Adrenal gland (tissue), 5 donors: ENCODE measurements at regions not wholly inside any gene's neighbourhood (a gene's known extent, or its start where the extent isn't known, plus 50 kb on each side); places are given as distances from the start of the nearest gene placed in this dataset.
A peak's percentile ranks its signal among the peaks of the same experiment; 100 is the strongest.

Source experiments
- CTCF ChIP-seq, 6 experiments: fragments of 450-650 bp in 4 of 6; fragments of 200-600 bp in 2 of 6; sonication (generic) in 1 of 6; IDR thresholded peaks; 1 replicate in 5 of 6; 2 replicates in 1 of 6; pipeline versions ENCODE4 v1.5.1 to v1.8.0; 2016 to 2021; ENCODE audit warnings: antibody characterized with exemption in 6 of 6, mild to moderate bottlenecking in 2 of 6, moderate library complexity in 1 of 6
- POLR2A ChIP-seq, 2 donors: fragments of 450-650 bp; IDR thresholded peaks; one replicate each; pipeline ENCODE4 v1.6.1; 2017; ENCODE audit warnings: antibody characterized with exemption in 2 of 2, mild to moderate bottlenecking in 2 of 2, moderate library complexity in 1 of 2
- donor health status: DM: no; HTN: no; CAD: no.

- TF ChIP-seq CTCF (IDR thresholded peaks at IDR 0.05) (peak; percentile 18 to 52 (median 39)), POLR2A (IDR thresholded peaks at IDR 0.05) (no peak)
Measured at GRCh38 chr1:232880354-232880753, 70.1 kb upstream of the NTPCR start.
